Suprapubic skin (tissue), 4 donors: ENCODE measurements at regions not wholly inside any gene's neighbourhood (a gene's known extent, or its start where the extent isn't known, plus 50 kb on each side); places are given as distances from the start of the nearest gene placed in this dataset.
"Not testable (repeated sequence)": the region's sequence is repeated elsewhere in the genome, so short reads cannot be mapped to it uniquely, and the experiment has no call there.

Experiments used
- EP300 ChIP-seq: sonication (generic); formaldehyde crosslinking; IDR thresholded peaks from one replicate; pipeline ENCODE4 v1.6.1; 2017; ENCODE audit warnings: antibody characterized with exemption
- POLR2A ChIP-seq, 2 donors: fragments of 450-650 bp; IDR thresholded peaks; one replicate each; pipeline ENCODE4 v1.6.1; 2017; ENCODE audit warnings: antibody characterized with exemption in 2 of 2, mild to moderate bottlenecking in 2 of 2, moderate library complexity in 2 of 2
- POLR2AphosphoS5 ChIP-seq, 3 donors: sonication (generic); formaldehyde crosslinking; IDR thresholded peaks; one replicate each; pipeline ENCODE4 v1.6.1; 2017; ENCODE audit warnings: antibody characterized with exemption in 3 of 3
- TF ChIP-seq, protein P1 (sequence below), 2 donors: fragments of 200-600 bp in 1 of 2; fragments of 450-650 bp in 1 of 2; sonication (generic) in 1 of 2; IDR thresholded peaks; one replicate each; pipeline ENCODE4 v1.5.1; 2016 to 2019; ENCODE audit warnings: antibody characterized with exemption in 2 of 2, mild to moderate bottlenecking in 1 of 2, moderate library complexity in 1 of 2

DNA sequence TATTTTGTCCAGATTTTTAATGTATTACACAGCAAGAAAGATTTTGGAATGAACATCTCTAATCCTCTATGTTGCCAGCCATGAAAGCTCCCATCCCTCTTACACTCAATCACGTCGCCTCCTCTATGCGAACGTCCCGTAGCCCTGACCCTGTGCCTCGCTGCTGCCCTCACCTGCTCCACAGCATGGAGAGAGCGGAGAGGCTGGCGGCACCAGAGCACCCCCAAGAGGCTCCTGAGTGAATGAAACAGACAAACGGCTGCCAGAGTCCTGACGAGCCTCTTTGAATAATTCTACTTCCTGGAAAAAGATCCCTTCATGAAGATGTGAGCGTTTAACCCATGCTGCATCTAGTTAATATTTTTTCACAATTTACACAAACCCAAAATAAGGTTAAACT, 111.1 kb downstream of the GOLGA6L6 start:
- TF ChIP-seq, protein P1, sequence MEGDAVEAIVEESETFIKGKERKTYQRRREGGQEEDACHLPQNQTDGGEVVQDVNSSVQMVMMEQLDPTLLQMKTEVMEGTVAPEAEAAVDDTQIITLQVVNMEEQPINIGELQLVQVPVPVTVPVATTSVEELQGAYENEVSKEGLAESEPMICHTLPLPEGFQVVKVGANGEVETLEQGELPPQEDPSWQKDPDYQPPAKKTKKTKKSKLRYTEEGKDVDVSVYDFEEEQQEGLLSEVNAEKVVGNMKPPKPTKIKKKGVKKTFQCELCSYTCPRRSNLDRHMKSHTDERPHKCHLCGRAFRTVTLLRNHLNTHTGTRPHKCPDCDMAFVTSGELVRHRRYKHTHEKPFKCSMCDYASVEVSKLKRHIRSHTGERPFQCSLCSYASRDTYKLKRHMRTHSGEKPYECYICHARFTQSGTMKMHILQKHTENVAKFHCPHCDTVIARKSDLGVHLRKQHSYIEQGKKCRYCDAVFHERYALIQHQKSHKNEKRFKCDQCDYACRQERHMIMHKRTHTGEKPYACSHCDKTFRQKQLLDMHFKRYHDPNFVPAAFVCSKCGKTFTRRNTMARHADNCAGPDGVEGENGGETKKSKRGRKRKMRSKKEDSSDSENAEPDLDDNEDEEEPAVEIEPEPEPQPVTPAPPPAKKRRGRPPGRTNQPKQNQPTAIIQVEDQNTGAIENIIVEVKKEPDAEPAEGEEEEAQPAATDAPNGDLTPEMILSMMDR (IDR thresholded peaks at IDR 0.05), result not testable (repeated sequence)
- not testable (repeated sequence) for TF ChIP-seq POLR2AphosphoS5 (IDR thresholded peaks at IDR 0.05); POLR2A (IDR thresholded peaks at IDR 0.05); EP300
